ENCODE measurements at regions not wholly inside any gene's neighbourhood (a gene's known extent, or its start where the extent isn't known, plus 50 kb on each side); places are given as distances from the start of the nearest gene placed in this dataset.

GRCh38 chr14:54299410-54300363 is 97.1 kb upstream of the CDKN3 start:
- H3K4me3 ChIP-seq (replicated peaks; ENCODE audit: low read depth, low read length), result no peak overlapping the region
- TF ChIP-seq CTCF (IDR thresholded peaks at IDR 0.05; ENCODE audit: low read length, missing control alignments), result no peak
- peak; percentile 79 for DNase-seq (ENCODE audit: low read depth)

- no peak for DNase-seq (ENCODE audit: low read depth)
- TF ChIP-seq CTCF (IDR thresholded peaks at IDR 0.05; ENCODE audit: low read length, missing control alignments), result no peak
- H3K4me3 ChIP-seq (replicated peaks; ENCODE audit: low read depth, low read length), result no peak overlapping the region
Measured at GRCh38 chr14:54300881-54301280, 95.9 kb upstream of the CDKN3 start.

- no peak overlapping the region for H3K4me3 ChIP-seq (replicated peaks; ENCODE audit: low read depth, low read length)
- DNase-seq (ENCODE audit: low read depth), result no peak
- no peak for TF ChIP-seq CTCF (IDR thresholded peaks at IDR 0.05; ENCODE audit: low read length, missing control alignments)
Measured at GRCh38 chr14:54301359-54301758, 95.4 kb upstream of the CDKN3 start.

- no peak for DNase-seq (ENCODE audit: low read depth)
- H3K4me3 ChIP-seq (replicated peaks; ENCODE audit: low read depth, low read length), result no peak overlapping the region
- no peak for TF ChIP-seq CTCF (IDR thresholded peaks at IDR 0.05; ENCODE audit: low read length, missing control alignments)
Measured at GRCh38 chr14:54306806-54307205, 90.0 kb upstream of the CDKN3 start.

- peak; percentile 54 for DNase-seq (ENCODE audit: low read depth)
- no peak for TF ChIP-seq CTCF (IDR thresholded peaks at IDR 0.05; ENCODE audit: low read length, missing control alignments)
Measured at GRCh38 chr14:54309615-54310014, 87.2 kb upstream of the CDKN3 start.

GRCh38 chr14:54310151-54310850 is 86.5 kb upstream of the CDKN3 start:
- no peak for TF ChIP-seq CTCF (IDR thresholded peaks at IDR 0.05; ENCODE audit: low read length, missing control alignments)
- no peak for DNase-seq (ENCODE audit: low read depth)
- H3K4me3 ChIP-seq (replicated peaks; ENCODE audit: low read depth, low read length), result no peak overlapping the region

More at GRCh38 chr14:54309615-54310014, 87.2 kb upstream of the CDKN3 start:
- H3K4me3 ChIP-seq (replicated peaks; ENCODE audit: low read depth, low read length), result no peak overlapping the region
